HL-60 (cell line): ENCODE measurements at regions not wholly inside any gene's neighbourhood (a gene's known extent, or its start where the extent isn't known, plus 50 kb on each side); places are given as distances from the start of the nearest gene placed in this dataset.

ENCODE experiments used
- POLR2AphosphoS5 ChIP-seq: IDR thresholded peaks from 2 replicates; pipeline ENCODE4 v1.6.1; 2012; ENCODE audit warnings: low read depth
- REST ChIP-seq: IDR thresholded peaks from 2 replicates; pipeline ENCODE4 v1.6.1; 2012; ENCODE audit warnings: low read depth; ENCODE audit not compliant: insufficient replicate concordance
- SPI1 ChIP-seq: IDR thresholded peaks from 2 replicates; pipeline ENCODE4 v1.6.1; 2012; ENCODE audit warnings: low read depth, mild to moderate bottlenecking, borderline replicate concordance
- TF ChIP-seq, protein P1 (sequence below): IDR thresholded peaks from one replicate; pipeline ENCODE4 v1.5.1; 2011; ENCODE audit warnings: low read length, control low read depth, inconsistent platforms; ENCODE audit not compliant: insufficient read depth

GRCh38 chr5:59992206-59992605 lies 98.7 kb upstream of the PDE4D start:
- TF ChIP-seq REST, result no peak
- no peak for TF ChIP-seq POLR2AphosphoS5
- TF ChIP-seq, protein P1, sequence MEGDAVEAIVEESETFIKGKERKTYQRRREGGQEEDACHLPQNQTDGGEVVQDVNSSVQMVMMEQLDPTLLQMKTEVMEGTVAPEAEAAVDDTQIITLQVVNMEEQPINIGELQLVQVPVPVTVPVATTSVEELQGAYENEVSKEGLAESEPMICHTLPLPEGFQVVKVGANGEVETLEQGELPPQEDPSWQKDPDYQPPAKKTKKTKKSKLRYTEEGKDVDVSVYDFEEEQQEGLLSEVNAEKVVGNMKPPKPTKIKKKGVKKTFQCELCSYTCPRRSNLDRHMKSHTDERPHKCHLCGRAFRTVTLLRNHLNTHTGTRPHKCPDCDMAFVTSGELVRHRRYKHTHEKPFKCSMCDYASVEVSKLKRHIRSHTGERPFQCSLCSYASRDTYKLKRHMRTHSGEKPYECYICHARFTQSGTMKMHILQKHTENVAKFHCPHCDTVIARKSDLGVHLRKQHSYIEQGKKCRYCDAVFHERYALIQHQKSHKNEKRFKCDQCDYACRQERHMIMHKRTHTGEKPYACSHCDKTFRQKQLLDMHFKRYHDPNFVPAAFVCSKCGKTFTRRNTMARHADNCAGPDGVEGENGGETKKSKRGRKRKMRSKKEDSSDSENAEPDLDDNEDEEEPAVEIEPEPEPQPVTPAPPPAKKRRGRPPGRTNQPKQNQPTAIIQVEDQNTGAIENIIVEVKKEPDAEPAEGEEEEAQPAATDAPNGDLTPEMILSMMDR, result no peak
- TF ChIP-seq SPI1, result no peak
